H1 (cell line): ENCODE measurements at regions not wholly inside any gene's neighbourhood (a gene's known extent, or its start where the extent isn't known, plus 50 kb on each side); places are given as distances from the start of the nearest gene placed in this dataset.

ENCODE experiments used
- CEBPB ChIP-seq: IDR thresholded peaks from 2 replicates; pipeline ENCODE4 v1.6.1; 2012; ENCODE audit warnings: low read depth, low read length
- E2F6 ChIP-seq: IDR thresholded peaks from 2 replicates; pipeline ENCODE4 v1.6.1; 2012; ENCODE audit warnings: inconsistent platforms
- EZH2 ChIP-seq: fragments of 200-600 bp; sonication (generic); IDR thresholded peaks from 2 replicates; pipeline ENCODE4 v1.7.1; 2012; ENCODE audit warnings: low read depth, mild to moderate bottlenecking, moderate library complexity, low read length, inconsistent platforms; ENCODE audit not compliant: severe bottlenecking
- KDM1A ChIP-seq: fragments of 200-600, 300-600 bp; sonication (generic); IDR thresholded peaks from 2 replicates; pipeline ENCODE4 v1.7.1; 2016; ENCODE audit warnings: mild to moderate bottlenecking, low read length, borderline replicate concordance
- KDM4A ChIP-seq: IDR thresholded peaks from one replicate; pipeline ENCODE4 v1.7.1; 2012; ENCODE audit warnings: low read depth, mild to moderate bottlenecking, moderate library complexity, low read length, inconsistent platforms; ENCODE audit not compliant: severe bottlenecking
- NRF1 ChIP-seq: IDR thresholded peaks from 2 replicates; pipeline ENCODE4 v1.6.1; 2011; ENCODE audit warnings: mild to moderate bottlenecking, low read depth, low read length, improper control_type of control experiment
- SIN3A ChIP-seq, 2 experiments: IDR thresholded peaks in 1 of 2; conservative IDR thresholded peaks in 1 of 2; 2 replicates each; pipeline ENCODE4 v1.6.1; 2011 to 2012; ENCODE audit warnings: low read length in 2 of 2, improper control_type of control experiment in 1 of 2, low read depth in 1 of 2, mild to moderate bottlenecking in 1 of 2
- SP2 ChIP-seq: IDR thresholded peaks from 2 replicates; pipeline ENCODE4 v1.6.1; 2012; ENCODE audit warnings: mild to moderate bottlenecking, low read length, inconsistent platforms
- TAF1 ChIP-seq: IDR thresholded peaks from 2 replicates; pipeline ENCODE4 v1.6.1; 2011; ENCODE audit warnings: mild to moderate bottlenecking, low read depth, low read length
- YY1 ChIP-seq: IDR thresholded peaks from 2 replicates; pipeline ENCODE4 v1.6.1; 2011; ENCODE audit warnings: low read depth, mild to moderate bottlenecking, low read length

- no peak for TF ChIP-seq E2F6
- TF ChIP-seq SIN3A (conservative IDR thresholded peaks at IDR 0.05 in 1 of 2, IDR thresholded peaks at IDR 0.05 in 1 of 2; ENCODE audit: low read depth in 1 of 2, low read length in 2 of 2): no peak
- TF ChIP-seq KDM1A: no peak
- no peak for TF ChIP-seq NRF1
- no peak for TF ChIP-seq KDM4A
- TF ChIP-seq YY1: no peak
- TF ChIP-seq SP2: no peak
- TF ChIP-seq CEBPB: no peak
- TF ChIP-seq TAF1: no peak
- no peak for TF ChIP-seq EZH2
Measured at GRCh38 chr20:46786566-46786965, 77.1 kb downstream of the SLC2A10 start (continued).
